ENCODE measurements at regions not wholly inside any gene's neighbourhood (a gene's known extent, or its start where the extent isn't known, plus 50 kb on each side); places are given as distances from the start of the nearest gene placed in this dataset.
"Not testable (repeated sequence)": the region's sequence is repeated elsewhere in the genome, so short reads cannot be mapped to it uniquely, and the experiment has no call there.

DNA sequence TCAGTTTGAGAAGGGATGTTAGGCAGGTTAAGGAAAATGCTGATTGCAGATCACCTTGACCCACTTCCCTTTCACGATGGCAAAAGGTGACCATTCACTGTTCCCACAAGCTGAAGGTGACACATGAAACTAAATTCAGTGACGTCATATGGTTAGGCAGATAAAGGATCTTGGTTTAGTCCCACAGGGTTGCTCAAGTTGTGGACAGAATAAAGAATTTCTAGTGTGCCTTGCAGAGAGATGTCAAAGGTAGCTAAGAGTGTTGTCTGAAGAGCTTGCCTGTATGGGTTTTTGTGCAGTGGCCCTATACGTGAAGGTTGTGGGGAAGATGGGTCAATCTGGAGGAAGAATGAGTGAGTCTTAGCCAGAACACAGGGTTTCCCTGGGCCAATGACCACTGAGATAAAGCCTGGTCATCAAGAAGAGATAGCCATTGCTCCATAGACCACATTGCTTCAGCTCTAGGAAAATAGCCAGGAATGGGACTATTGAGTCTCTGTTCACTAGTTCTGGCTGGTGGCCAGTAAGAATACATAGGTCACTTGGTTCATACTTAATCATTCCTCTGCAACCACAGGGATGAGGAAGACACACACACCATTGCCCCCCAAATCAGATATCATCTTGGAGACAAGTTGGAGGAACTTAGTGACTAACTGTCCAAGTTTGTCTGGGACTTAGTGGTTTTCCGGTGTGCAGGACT is 148.5 kb upstream of the ATXN1 start:
- DNase-seq (ENCODE audit: low spot score), result no peak

DNA sequence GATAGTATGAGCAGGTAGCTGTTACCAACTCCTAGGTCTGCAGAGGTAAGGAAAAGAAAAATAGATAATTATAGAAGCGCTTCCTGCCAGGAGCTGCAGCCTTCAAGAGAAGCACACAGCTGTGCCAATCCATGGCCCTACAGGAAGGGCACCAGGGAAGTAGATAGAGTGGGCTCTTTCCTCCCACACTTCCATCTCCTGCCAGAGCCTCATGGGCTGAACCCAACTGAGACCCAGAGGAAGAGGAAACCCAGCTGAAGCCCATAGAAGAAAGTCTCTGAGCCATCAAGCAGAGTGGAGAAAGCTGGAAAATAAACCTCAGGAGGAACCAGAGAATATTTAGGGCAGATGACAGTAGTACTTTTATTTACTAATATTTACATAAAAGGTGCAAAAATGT is 146.7 kb upstream of the ATXN1 start:
- DNase-seq (ENCODE audit: low spot score), result no peak

DNA sequence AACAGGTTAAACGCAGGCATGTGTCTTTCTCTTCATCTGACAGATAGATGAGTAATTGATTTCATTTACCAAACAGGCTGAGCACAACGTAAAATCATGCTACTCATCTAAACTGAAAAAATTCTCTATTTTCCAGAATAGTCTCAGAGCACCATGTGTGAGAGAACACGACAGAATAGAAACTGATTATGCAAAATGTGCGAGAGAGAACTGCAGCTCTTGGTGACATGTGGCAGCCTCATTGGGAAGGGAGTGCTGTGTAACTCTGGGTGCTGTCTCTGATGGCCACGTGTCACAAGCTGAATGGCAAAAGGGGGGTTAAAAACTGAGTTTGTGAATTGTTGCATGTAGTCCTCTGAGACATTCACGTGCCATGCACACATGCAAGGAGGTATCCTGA is 143.7 kb upstream of the ATXN1 start:
- no peak for DNase-seq (ENCODE audit: low spot score)

DNA sequence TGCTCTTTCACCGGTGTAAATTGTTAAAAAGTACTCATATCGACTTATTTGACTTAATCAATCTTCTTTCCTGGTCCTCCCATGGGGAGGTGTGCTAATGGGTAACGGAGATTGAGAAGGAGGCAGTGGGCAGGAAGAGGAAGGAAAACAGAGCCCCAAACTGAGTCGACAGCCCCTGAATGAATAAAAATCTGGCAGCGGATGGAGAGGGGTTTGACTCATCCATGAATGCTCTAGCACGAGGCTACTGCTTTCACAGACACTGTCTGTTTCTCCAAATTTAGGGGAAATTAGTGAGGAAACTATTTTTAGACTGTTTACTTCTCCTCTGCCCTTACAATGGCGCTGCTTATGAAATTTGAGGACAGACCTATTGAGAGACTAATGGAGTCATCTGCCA is 142.2 kb upstream of the ATXN1 start:
- DNase-seq (ENCODE audit: low spot score), result no peak

GRCh38 chr6:16902502-16902901 is 141.2 kb upstream of the ATXN1 start:
- no peak for DNase-seq (ENCODE audit: low spot score)

GRCh38 chr6:16901782-16902181 is 140.5 kb upstream of the ATXN1 start:
- DNase-seq (ENCODE audit: low spot score), result no peak

- no peak for DNase-seq (ENCODE audit: low spot score)
Measured at GRCh38 chr6:16901306-16901705, 140.0 kb upstream of the ATXN1 start.

DNA sequence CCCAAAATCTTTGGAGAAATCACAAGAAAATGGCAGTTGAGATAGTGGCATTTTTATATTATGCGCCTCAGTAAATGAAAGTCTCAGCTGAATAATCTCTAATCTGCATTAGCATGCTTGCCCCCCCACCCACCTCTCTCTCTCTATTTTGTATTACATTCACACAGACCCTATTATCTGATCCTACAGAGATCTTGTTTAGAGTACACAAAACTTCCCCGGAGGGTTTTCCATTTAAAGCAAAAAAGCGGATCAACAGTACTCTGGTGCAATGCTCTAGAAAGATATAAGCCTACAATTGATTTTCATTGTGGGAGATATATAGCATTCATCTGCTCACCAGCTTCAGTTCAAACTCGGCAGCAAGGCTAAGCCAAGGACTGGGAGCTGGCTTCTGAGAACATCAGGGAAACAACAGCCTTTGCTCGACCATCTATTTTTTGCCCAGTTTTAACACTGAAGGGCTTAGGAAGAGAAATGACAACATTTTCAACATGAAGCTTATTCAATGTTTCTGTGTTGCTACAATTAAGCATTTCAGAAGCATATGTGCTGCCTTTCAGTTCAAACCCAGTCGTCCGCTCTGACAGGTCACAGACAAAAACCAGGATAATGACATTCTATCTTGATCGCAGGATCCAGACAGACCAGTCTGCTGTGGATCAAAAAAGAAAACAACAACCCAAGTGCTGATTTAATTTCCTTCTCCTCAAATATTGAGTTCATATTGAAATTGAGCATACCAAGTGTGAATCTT is 137.6 kb upstream of the ATXN1 start:
- peak; percentile 22 for DNase-seq (ENCODE audit: low spot score)

DNA sequence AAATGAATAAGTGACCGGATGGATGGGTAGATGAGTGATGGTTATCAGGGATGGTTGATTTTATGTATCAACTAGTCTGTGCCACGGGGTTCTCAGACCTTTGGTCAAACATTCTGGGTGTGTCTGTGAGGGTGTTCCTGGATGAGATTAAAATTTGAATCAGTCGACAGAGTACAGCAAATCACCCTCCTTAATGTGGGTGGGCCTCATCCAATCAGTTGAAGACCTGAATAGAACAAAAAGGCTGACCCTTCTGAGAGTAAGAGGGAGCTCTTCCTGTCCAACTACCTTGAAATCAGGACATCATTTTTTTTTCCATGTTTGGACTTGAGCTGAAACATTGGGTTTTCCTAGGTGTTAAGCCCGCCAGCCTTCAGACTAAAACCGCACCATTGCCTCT is 136.4 kb upstream of the ATXN1 start:
- DNase-seq (ENCODE audit: low spot score), result no peak

DNA sequence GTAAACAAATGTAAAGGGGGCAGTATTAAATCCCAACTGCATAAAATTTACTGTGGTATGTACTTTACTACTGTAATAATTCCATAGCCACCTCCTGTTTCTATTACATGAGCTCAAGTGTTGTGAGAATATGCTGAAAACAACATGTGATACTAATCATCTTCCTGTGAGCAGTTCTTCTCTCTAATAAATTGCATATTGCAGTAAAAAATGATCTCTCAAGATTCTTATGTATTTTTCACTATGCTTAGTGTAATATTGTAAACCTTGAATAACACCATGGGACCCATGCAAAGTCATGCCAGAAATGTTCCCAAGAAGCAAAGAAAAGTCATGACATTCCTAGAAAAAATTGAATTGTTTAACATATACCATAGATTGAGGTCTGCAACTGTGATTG is 133.0 kb upstream of the ATXN1 start:
- DNase-seq (ENCODE audit: low spot score), result no peak

DNA sequence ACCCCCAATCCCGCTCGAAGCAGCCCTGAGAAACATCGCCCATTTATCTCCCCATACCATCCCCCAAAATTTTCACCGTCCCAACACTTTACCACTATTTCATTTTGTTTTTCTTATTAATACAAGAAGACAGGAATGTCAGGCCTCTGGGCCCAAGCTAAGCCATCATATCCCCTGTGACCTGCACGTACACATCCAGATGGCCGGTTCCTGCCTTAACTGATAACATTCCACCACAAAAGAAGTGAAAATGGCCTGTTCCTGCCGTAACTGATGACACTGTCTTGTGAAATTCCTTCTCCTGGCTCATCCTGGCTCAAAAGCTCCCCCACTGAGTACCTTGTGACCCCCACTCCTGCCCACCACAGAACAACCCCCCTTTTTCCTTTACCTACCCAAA is 129.8 kb upstream of the ATXN1 start:
- DNase-seq (ENCODE audit: low spot score), result not testable (repeated sequence)

DNA sequence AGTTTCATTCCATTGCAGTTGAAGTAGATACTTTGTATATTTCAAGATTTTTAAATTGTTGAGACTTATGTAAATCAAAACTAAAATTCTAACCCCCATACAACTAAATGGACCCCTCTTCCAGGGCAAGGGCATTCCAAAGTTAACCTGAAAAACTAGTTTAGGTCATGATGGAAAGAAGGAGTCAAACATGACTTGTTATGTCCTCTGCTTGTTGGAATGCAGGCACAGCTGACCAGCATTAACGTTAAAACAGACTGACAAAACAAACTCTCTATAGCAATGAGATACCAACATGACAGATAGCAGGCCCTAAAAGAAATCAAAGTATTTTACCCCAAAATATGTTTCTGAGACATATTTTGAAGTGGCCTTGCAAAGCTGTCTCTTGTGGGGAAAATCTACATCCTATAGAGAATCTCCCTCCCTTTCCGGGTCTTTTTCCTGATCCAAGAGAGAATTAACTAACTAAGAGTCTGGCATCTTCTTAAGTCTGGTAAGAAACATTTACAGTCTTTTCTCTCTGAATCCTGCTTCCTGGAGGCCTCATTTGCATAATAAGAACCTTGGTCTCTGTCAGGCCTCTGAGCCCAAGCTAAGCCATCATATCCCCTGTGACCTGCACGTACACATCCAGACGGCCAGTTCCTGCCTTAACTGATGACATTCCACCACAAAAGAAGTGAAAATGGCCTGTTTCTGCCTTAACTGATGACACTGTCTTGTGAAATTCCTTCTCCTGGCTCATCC is 124.3 kb upstream of the ATXN1 start:
- DNase-seq (ENCODE audit: low spot score), result no peak

- no peak for DNase-seq (ENCODE audit: low spot score)
Measured at GRCh38 chr6:16884526-16884925, 123.3 kb upstream of the ATXN1 start.

GRCh38 chr6:16883414-16883813 is 122.2 kb upstream of the ATXN1 start:
- no peak for DNase-seq (ENCODE audit: low spot score)

- no peak for DNase-seq (ENCODE audit: low spot score)
Measured at GRCh38 chr6:16882230-16882629, 121.0 kb upstream of the ATXN1 start.

DNA sequence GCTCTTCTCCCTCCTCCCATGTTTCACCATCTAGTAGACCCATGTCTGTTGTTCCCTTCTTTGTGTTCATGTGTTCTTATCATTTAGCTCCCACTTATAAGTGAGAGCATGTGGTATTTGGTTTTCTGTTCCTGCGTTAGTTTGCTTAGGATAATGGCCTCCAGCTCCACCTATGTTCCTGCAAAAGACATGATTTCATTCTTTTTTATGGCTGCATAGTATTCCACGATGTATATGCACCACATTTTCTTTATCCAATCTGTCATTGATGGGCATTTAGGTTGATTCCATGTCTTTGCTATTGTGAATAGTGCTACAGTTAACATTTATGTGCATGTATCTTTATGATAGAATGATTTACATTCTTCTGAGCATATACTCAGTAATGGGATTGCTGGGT is 115.6 kb upstream of the ATXN1 start:
- DNase-seq (ENCODE audit: low spot score), result not testable (repeated sequence)

DNA sequence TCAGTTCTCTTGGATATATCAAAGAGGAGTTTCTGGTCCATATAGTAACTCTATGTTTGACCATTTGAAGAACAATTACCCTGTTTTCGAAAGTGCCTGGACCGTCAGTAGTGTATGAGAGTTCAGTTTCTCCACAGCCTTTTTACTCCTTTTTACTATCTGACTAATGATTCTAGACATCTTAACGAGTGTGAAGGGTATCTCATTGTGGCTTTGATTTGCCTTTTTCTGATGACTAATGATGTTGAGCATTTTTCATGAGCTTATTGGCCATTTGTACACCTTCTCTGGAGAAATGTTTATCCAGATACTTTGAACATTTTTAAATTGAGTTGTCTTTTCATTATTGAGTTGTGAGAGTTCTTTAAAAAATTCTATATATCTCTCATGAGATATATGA is 114.9 kb upstream of the ATXN1 start:
- no peak for DNase-seq (ENCODE audit: low spot score)

DNA sequence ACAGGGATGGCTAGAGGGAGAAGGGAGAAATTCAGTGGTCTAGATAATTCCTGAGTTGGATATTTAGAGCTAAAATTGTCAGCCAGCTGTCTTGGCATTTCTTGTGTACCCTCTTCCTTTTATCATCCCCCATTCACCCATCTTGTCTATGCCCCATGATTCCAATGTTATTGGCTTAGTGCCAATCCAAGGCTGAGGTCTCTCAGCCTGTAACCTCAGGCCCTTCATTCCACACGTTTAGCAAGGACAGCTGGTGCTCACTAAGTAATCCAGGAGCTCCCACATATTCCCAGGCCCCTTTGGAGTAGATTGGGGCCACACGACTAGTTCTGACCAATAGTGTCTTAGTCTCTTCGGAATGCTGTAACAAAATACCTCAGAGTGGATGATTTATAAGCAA is 112.4 kb upstream of the ATXN1 start:
- no peak for DNase-seq (ENCODE audit: low spot score)

GRCh38 chr6:16872543-16873235 is 111.4 kb upstream of the ATXN1 start:
- peak; percentile 5 for DNase-seq (ENCODE audit: low spot score)

DNA sequence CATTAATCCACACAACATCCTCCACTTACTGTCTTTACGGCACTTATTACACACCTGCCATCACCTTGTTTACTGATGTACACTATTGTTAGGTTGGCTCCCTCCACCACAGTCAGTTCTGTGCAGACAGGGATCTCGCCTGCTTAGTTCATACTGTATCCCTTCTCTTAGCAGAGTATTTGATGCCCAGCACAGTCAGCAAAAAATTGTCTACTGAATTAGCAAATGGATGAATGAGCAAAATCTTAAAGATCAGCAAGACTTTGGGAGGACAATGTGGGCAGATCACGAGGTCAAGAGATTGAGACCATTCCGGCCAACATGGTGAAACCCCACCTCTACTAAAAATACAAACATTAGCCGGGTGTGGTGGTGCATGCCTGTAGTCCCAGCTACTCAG is 109.8 kb upstream of the ATXN1 start:
- DNase-seq (ENCODE audit: low spot score), result no peak

- DNase-seq (ENCODE audit: low spot score), result no peak
Measured at GRCh38 chr6:16868968-16869367, 107.7 kb upstream of the ATXN1 start.

GRCh38 chr6:16857969-16858592 is 96.8 kb upstream of the ATXN1 start:
- DNase-seq (ENCODE audit: low spot score), result no peak
